HUES6 (cell line): ENCODE measurements at regions not wholly inside any gene's neighbourhood (a gene's known extent, or its start where the extent isn't known, plus 50 kb on each side); places are given as distances from the start of the nearest gene placed in this dataset.
"Not testable (repeated sequence)": the region's sequence is repeated elsewhere in the genome, so short reads cannot be mapped to it uniquely, and the experiment has no call there.

Experiments used
- H3K27ac ChIP-seq: 2 replicates; pipeline ENCODE4 v1.7.0; 2013; ENCODE audit warnings: low read depth, mild to moderate bottlenecking, low read length, inconsistent platforms
- H3K27me3 ChIP-seq: 2 replicates; pipeline ENCODE4 v1.6.1; 2013; ENCODE audit warnings: low read length; ENCODE audit not compliant: control insufficient read depth, insufficient read depth
- H3K36me3 ChIP-seq: 2 replicates; pipeline ENCODE4 v1.6.1; 2013; ENCODE audit warnings: low read length; ENCODE audit not compliant: control insufficient read depth, insufficient read depth
- H3K4me1 ChIP-seq: 2 replicates; pipeline ENCODE4 v1.6.1; 2013; ENCODE audit warnings: low read length; ENCODE audit not compliant: control insufficient read depth, insufficient read depth
- H3K4me3 ChIP-seq: 2 replicates; pipeline ENCODE4 v1.5.1; 2013; ENCODE audit warnings: low read depth, low read length
- H3K9ac ChIP-seq: one replicate; pipeline ENCODE4 v1.6.1; 2013; ENCODE audit warnings: mild to moderate bottlenecking, low read length
- H3K9me3 ChIP-seq: 2 replicates; pipeline ENCODE4 v1.6.1; 2013; ENCODE audit warnings: low read depth, low read length; ENCODE audit not compliant: control insufficient read depth, insufficient read depth

DNA sequence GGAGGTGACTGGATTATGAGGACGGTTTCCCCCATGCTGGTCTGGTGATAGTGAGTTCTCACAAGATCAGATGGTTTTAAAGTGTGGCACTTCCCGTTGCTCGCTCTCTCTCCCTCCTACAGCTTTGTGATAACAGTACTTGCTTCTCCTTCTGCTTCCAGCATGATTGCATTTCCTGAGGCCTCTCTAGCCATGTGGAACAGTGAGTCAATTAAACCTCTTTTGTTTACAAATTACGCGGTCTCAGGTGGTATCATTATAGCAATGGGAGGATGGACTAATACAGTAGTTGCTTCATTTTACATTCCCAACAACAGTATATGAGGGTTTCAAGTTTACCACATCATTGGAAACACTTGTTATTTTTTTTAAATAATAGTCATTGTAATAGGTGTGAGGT is 937.3 kb upstream of the ARRDC3 start:
- no peaks in the 10 kb centered on the region for H3K36me3 ChIP-seq
- no peak overlapping the region for H3K4me3 ChIP-seq
- H3K27ac ChIP-seq: no peak overlapping the region
- peaks cover 6% of the 10 kb centered on the region; the same call in 1 of the 2 replicates for H3K9me3 ChIP-seq
- no peak overlapping the region for H3K9ac ChIP-seq
- no peaks in the 10 kb centered on the region for H3K4me1 ChIP-seq
- no peaks in the 10 kb centered on the region for H3K27me3 ChIP-seq

DNA sequence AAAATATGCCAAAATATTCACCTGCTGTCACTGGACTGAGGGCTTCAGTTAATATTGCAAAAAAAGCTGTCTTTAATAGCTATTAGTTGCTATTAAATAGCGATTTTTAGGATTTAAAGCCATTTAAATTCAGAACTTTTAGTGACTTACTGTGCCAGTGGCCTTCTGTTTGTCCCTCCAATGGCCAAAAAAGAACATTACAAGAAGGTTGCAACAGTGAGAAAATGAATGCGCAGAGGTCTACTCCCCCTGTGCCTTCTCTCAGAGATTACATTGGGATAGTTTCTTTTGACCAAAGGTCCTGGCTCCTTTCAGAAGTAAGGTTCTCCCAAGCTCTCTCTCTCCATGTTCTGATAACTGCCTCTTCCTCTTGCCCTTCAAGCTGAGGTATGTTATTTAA is 930.3 kb upstream of the ARRDC3 start:
- Histone ChIP-seq H3K27me3 (no peaks in the 10 kb centered on the region), H3K9ac (no peak overlapping the region), H3K27ac (no peak overlapping the region), H3K4me1 (no peaks in the 10 kb centered on the region), H3K9me3 (no peaks in the 10 kb centered on the region), H3K4me3 (no peak overlapping the region), H3K36me3 (no peaks in the 10 kb centered on the region)

- Histone ChIP-seq H3K9ac (no peak overlapping the region), H3K36me3 (no peaks in the 10 kb centered on the region), H3K27ac (no peak overlapping the region), H3K9me3 (no peaks in the 10 kb centered on the region), H3K4me3 (no peak overlapping the region), H3K27me3 (no peaks in the 10 kb centered on the region), H3K4me1 (no peaks in the 10 kb centered on the region)
Measured at GRCh38 chr5:92309336-92309991, 926.3 kb upstream of the ARRDC3 start.

- no peak overlapping the region for H3K4me3 ChIP-seq
- H3K9ac ChIP-seq: no peak overlapping the region
- H3K27ac ChIP-seq: no peak overlapping the region
- H3K9me3 ChIP-seq: no peaks in the 10 kb centered on the region
- H3K27me3 ChIP-seq: no peaks in the 10 kb centered on the region
- no peaks in the 10 kb centered on the region for H3K4me1 ChIP-seq
- no peaks in the 10 kb centered on the region for H3K36me3 ChIP-seq
Measured at GRCh38 chr5:92308679-92309078, 925.6 kb upstream of the ARRDC3 start.

GRCh38 chr5:92302356-92302755 is 919.2 kb upstream of the ARRDC3 start:
- H3K4me3 ChIP-seq, H3K36me3 ChIP-seq, H3K4me1 ChIP-seq, H3K27ac ChIP-seq, H3K27me3 ChIP-seq, H3K9me3 ChIP-seq, H3K9ac ChIP-seq: not testable (repeated sequence)

- no peak overlapping the region for H3K4me3 ChIP-seq
- H3K27me3 ChIP-seq: no peaks in the 10 kb centered on the region
- H3K9ac ChIP-seq: no peak overlapping the region
- no peak overlapping the region for H3K27ac ChIP-seq
- H3K9me3 ChIP-seq: peaks cover 22% of the 10 kb centered on the region
- H3K4me1 ChIP-seq: no peaks in the 10 kb centered on the region
- H3K36me3 ChIP-seq: no peaks in the 10 kb centered on the region
Measured at GRCh38 chr5:92283521-92283920, 900.4 kb upstream of the ARRDC3 start.

GRCh38 chr5:92271750-92272149 is 888.6 kb upstream of the ARRDC3 start:
- H3K4me3 ChIP-seq, H3K9me3 ChIP-seq, H3K36me3 ChIP-seq, H3K9ac ChIP-seq, H3K27me3 ChIP-seq, H3K4me1 ChIP-seq, H3K27ac ChIP-seq: not testable (repeated sequence)

DNA sequence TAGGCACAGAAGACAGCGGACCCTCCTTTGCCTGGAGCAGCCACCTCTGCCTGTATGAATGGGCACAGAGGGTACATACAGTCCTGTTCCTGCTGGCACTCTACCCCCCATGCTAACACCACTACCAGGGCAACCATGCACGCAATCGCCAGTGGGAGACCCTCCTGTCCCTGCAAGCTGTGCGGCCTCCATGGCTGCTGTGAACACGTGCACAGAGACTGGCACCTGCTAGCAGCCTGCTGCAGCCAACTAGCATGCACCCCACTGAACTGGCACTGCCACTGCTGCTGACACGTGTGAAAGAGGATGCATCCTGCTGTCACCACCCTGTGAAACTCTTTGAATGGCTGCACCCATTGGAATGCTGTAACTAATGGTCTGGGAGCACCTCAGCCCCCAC is 885.2 kb upstream of the ARRDC3 start:
- Histone ChIP-seq H3K27ac (no peak overlapping the region), H3K4me1 (peaks cover 6% of the 10 kb centered on the region), H3K9me3 (no peaks in the 10 kb centered on the region)

DNA sequence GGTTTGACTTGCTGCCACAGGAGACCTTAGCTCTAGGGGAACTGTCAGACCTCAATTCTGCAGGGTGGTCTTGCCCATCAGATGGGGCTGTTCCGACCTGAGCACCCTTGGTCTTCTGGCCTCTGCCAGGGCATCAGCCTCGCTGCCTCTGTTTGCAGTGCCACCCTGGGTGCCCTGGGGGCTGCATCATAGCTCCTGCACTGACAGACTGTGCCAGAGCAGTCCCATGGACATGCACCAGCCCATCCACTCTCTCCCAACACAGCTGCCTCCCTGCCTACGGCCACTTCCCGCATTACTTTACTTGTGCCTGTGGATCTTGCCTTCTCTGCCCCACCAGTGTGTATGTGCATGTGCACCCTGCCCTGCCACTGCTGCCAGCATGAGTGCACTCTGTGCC is 884.7 kb upstream of the ARRDC3 start:
- no peaks in the 10 kb centered on the region for H3K36me3 ChIP-seq
- H3K4me1 ChIP-seq: peaks cover 6% of the 10 kb centered on the region
- H3K9me3 ChIP-seq: no peaks in the 10 kb centered on the region
- H3K9ac ChIP-seq: no peak overlapping the region
- no peak overlapping the region for H3K27ac ChIP-seq
- H3K27me3 ChIP-seq: no peaks in the 10 kb centered on the region
- H3K4me3 ChIP-seq: no peak overlapping the region

More for the DNA sequence above, 885.2 kb upstream of the ARRDC3 start:
- H3K4me3 ChIP-seq: no peak overlapping the region
- no peaks in the 10 kb centered on the region for H3K36me3 ChIP-seq
- H3K9ac ChIP-seq: no peak overlapping the region
- no peaks in the 10 kb centered on the region for H3K27me3 ChIP-seq

- no peaks in the 10 kb centered on the region for H3K36me3 ChIP-seq
- H3K9me3 ChIP-seq: no peaks in the 10 kb centered on the region
- no peak overlapping the region for H3K9ac ChIP-seq
- peaks cover 6% of the 10 kb centered on the region for H3K4me1 ChIP-seq
- no peak overlapping the region for H3K4me3 ChIP-seq
- H3K27ac ChIP-seq: no peak overlapping the region
- H3K27me3 ChIP-seq: no peaks in the 10 kb centered on the region
Measured at GRCh38 chr5:92265804-92266203, 882.7 kb upstream of the ARRDC3 start.

- not testable (repeated sequence) for H3K9me3 ChIP-seq, H3K4me3 ChIP-seq, H3K4me1 ChIP-seq, H3K9ac ChIP-seq, H3K36me3 ChIP-seq, H3K27me3 ChIP-seq, H3K27ac ChIP-seq
Measured at GRCh38 chr5:92255605-92256004, 872.5 kb upstream of the ARRDC3 start.

DNA sequence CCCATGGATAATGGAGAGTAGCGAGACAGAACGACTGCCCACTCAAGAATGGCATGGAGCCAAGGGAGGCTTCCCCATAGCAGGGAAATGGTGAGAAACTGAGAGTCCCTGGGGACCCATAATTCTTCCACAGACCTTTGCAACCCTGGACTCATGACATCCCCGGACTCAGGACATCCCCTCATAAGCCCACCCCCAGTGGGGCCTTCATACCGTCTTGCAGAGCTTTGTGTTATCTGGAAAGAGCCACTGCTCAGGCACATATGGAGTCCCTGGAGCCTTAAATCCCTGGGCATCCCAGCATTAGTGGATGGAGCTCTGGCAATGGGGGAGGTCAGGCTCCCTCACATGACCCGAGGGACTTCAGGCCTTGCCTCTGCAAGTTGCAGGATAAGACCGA is 865.4 kb upstream of the ARRDC3 start:
- no peaks in the 10 kb centered on the region for H3K36me3 ChIP-seq
- H3K27me3 ChIP-seq: no peaks in the 10 kb centered on the region
- H3K9ac ChIP-seq: no peak overlapping the region
- H3K4me3 ChIP-seq: no peak overlapping the region
- H3K27ac ChIP-seq: no peak overlapping the region
- H3K4me1 ChIP-seq: no peaks in the 10 kb centered on the region
- H3K9me3 ChIP-seq: no peaks in the 10 kb centered on the region; the same call in 1 of the 2 replicates
